ENCODE measurements at regions not wholly inside any gene's neighbourhood (a gene's known extent, or its start where the extent isn't known, plus 50 kb on each side); places are given as distances from the start of the nearest gene placed in this dataset.

DNA sequence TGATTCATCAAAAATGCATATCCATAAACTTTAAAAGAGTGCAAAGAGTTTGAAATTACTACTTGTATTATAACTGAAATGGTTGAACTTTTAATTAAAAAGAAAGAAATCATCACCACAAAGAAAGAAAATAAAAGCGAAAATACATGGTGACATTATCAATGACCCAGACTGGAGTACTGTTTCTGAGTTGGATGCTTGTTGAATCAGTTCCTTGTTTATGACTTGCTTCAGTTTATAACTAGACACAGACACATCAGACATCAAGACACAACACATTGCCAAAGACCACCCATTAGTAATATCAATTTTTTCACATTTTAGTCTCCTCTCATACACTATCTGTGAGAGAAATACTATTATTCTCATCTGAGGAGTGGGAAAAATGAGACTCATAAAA is 293.0 kb downstream of the MRPL39 start:
- no peak overlapping the region for H3K4me3 ChIP-seq (ENCODE audit: insufficient read depth, low read length)
- no peak overlapping the region for H3K27ac ChIP-seq (ENCODE audit: low read depth, low read length)
- peak overlapping the region; percentile 8 for H3K4me2 ChIP-seq (ENCODE audit: insufficient read depth, low read length)
- no peaks in the 10 kb centered on the region for H3K4me1 ChIP-seq (ENCODE audit: insufficient read depth, low read length)
- H3K36me3 ChIP-seq (ENCODE audit: insufficient read depth, low read length), result no peaks in the 10 kb centered on the region
- H3K79me2 ChIP-seq (ENCODE audit: insufficient read depth, low read length), result no peaks in the 10 kb centered on the region
- H3K27me3 ChIP-seq (ENCODE audit: insufficient read depth, low read length), result no peaks in the 10 kb centered on the region
- DNase-seq (ENCODE audit: insufficient read length, low spot score, missing footprints), result no peak
- no peaks in the 10 kb centered on the region for H4K20me1 ChIP-seq (ENCODE audit: insufficient read depth, low read length)
- TF ChIP-seq, protein P1, sequence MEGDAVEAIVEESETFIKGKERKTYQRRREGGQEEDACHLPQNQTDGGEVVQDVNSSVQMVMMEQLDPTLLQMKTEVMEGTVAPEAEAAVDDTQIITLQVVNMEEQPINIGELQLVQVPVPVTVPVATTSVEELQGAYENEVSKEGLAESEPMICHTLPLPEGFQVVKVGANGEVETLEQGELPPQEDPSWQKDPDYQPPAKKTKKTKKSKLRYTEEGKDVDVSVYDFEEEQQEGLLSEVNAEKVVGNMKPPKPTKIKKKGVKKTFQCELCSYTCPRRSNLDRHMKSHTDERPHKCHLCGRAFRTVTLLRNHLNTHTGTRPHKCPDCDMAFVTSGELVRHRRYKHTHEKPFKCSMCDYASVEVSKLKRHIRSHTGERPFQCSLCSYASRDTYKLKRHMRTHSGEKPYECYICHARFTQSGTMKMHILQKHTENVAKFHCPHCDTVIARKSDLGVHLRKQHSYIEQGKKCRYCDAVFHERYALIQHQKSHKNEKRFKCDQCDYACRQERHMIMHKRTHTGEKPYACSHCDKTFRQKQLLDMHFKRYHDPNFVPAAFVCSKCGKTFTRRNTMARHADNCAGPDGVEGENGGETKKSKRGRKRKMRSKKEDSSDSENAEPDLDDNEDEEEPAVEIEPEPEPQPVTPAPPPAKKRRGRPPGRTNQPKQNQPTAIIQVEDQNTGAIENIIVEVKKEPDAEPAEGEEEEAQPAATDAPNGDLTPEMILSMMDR (IDR thresholded peaks at IDR 0.05; ENCODE audit: extremely low read depth, low read depth, low read length), result no peak
- peak overlapping the region; percentile 66 for H2AFZ ChIP-seq (ENCODE audit: low read length)
- no peaks in the 10 kb centered on the region for H3K9me3 ChIP-seq (ENCODE audit: low read depth, low read length)

DNA sequence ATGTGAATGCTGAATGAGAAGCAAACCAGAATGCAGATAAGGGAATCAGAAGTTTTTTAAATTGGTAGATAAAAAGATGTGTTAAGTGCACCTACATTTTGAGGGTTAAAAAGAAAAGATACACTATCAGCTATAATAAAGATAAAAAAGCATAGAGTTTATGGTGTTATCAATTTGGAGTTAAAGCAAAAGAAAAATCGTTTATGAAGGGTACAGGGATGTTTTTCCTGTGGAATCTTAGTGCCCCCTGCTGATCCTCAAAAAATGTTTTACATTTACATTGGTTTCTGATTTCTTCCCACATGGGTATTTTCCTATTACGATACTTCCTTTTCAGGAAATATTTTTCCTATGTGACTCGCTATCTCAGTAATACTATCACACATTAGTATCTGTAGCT is 293.5 kb downstream of the MRPL39 start:
- peaks cover under 1% of the 10 kb centered on the region for H3K9me3 ChIP-seq (ENCODE audit: low read depth, low read length)
- H2AFZ ChIP-seq (ENCODE audit: low read length), result peak overlapping the region; percentile 66
- no peaks in the 10 kb centered on the region for H3K36me3 ChIP-seq (ENCODE audit: insufficient read depth, low read length)
- no peak for DNase-seq (ENCODE audit: insufficient read length, low spot score, missing footprints)
- no peaks in the 10 kb centered on the region for H3K79me2 ChIP-seq (ENCODE audit: insufficient read depth, low read length)
- H4K20me1 ChIP-seq (ENCODE audit: insufficient read depth, low read length), result no peaks in the 10 kb centered on the region
- H3K4me1 ChIP-seq (ENCODE audit: insufficient read depth, low read length), result no peaks in the 10 kb centered on the region
- TF ChIP-seq, protein P1 (IDR thresholded peaks at IDR 0.05; ENCODE audit: extremely low read depth, low read depth, low read length), result peak; percentile 41
- no peaks in the 10 kb centered on the region for H3K27me3 ChIP-seq (ENCODE audit: insufficient read depth, low read length)
- H3K4me3 ChIP-seq (ENCODE audit: insufficient read depth, low read length), result no peak overlapping the region
- H3K27ac ChIP-seq (ENCODE audit: low read depth, low read length), result no peak overlapping the region
- H3K4me2 ChIP-seq (ENCODE audit: insufficient read depth, low read length), result peak overlapping the region; percentile 8

DNA sequence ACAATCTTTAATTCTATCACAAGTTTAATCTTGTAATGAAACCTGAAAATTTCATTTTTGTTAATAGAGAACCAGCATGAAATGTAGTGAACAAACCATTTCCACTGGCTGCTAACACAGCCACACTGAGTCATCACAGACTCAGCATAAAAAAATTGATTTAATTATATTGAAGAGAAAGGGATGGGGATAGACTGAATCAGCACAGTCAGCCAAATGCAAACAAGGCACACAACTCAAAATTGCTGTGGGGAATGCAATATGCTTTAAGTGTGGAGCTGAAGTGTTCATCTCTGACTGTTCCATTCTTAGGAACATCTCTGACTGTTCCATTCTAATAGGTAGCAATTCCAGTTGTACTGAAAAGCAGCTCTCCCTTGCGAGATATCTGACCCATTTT is 299.8 kb downstream of the MRPL39 start:
- no peak for DNase-seq (ENCODE audit: insufficient read length, low spot score, missing footprints)
- H3K27ac ChIP-seq (ENCODE audit: low read depth, low read length), result no peak overlapping the region
- no peaks in the 10 kb centered on the region for H3K79me2 ChIP-seq (ENCODE audit: insufficient read depth, low read length)
- TF ChIP-seq, protein P1 (IDR thresholded peaks at IDR 0.05; ENCODE audit: extremely low read depth, low read depth, low read length), result no peak
- H2AFZ ChIP-seq (ENCODE audit: low read length), result no peak overlapping the region
- H3K4me1 ChIP-seq (ENCODE audit: insufficient read depth, low read length), result peaks cover 5% of the 10 kb centered on the region
- no peak overlapping the region for H3K4me3 ChIP-seq (ENCODE audit: insufficient read depth, low read length)
- no peak overlapping the region for H3K4me2 ChIP-seq (ENCODE audit: insufficient read depth, low read length)
- no peaks in the 10 kb centered on the region for H3K36me3 ChIP-seq (ENCODE audit: insufficient read depth, low read length)
- H3K27me3 ChIP-seq (ENCODE audit: insufficient read depth, low read length), result no peaks in the 10 kb centered on the region
- H4K20me1 ChIP-seq (ENCODE audit: insufficient read depth, low read length), result no peaks in the 10 kb centered on the region
- H3K9me3 ChIP-seq (ENCODE audit: low read depth, low read length), result peaks cover 4% of the 10 kb centered on the region

DNA sequence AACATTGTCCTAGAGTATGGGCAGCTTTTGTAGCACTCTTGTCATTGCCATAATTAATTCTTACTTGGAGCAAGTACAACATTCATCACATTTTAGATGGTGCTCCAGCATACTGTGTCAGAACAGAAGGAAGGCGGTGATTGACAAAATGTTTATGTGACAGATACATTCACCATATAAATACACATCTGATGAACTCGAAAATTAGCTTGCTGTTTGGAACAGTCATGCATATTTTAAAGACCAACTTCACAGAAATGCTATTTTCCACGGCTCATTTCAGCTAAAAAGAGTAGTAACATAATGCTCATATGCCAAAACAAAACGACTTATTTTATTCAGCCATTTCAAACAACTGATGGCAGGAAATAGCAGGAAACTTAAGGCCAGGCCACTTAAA is 302.7 kb downstream of the MRPL39 start:
- no peaks in the 10 kb centered on the region for H3K79me2 ChIP-seq (ENCODE audit: insufficient read depth, low read length)
- H3K36me3 ChIP-seq (ENCODE audit: insufficient read depth, low read length), result no peaks in the 10 kb centered on the region
- H3K4me3 ChIP-seq (ENCODE audit: insufficient read depth, low read length), result no peak overlapping the region
- H3K27ac ChIP-seq (ENCODE audit: low read depth, low read length), result no peak overlapping the region
- no peaks in the 10 kb centered on the region for H3K27me3 ChIP-seq (ENCODE audit: insufficient read depth, low read length)
- no peak for DNase-seq (ENCODE audit: insufficient read length, low spot score, missing footprints)
- no peak overlapping the region for H2AFZ ChIP-seq (ENCODE audit: low read length)
- peaks cover 5% of the 10 kb centered on the region for H3K4me1 ChIP-seq (ENCODE audit: insufficient read depth, low read length)
- no peak overlapping the region for H3K4me2 ChIP-seq (ENCODE audit: insufficient read depth, low read length)
- no peaks in the 10 kb centered on the region for H4K20me1 ChIP-seq (ENCODE audit: insufficient read depth, low read length)
- peaks cover 4% of the 10 kb centered on the region for H3K9me3 ChIP-seq (ENCODE audit: low read depth, low read length)
- TF ChIP-seq, protein P1 (IDR thresholded peaks at IDR 0.05; ENCODE audit: extremely low read depth, low read depth, low read length), result no peak
